GM12891 (cell line): ENCODE measurements at regions not wholly inside any gene's neighbourhood (a gene's known extent, or its start where the extent isn't known, plus 50 kb on each side); places are given as distances from the start of the nearest gene placed in this dataset.

Experiments
- POLR2A ChIP-seq: IDR thresholded peaks from 2 replicates; pipeline ENCODE4 v1.6.1; 2011; ENCODE audit warnings: low read depth, low read length, control low read depth
- POLR2AphosphoS5 ChIP-seq: IDR thresholded peaks from 2 replicates; pipeline ENCODE4 v1.6.1; 2011; ENCODE audit warnings: low read depth, low read length, control low read depth
- TAF1 ChIP-seq: IDR thresholded peaks from 2 replicates; pipeline ENCODE4 v1.6.1; 2011; ENCODE audit warnings: low read depth, low read length, control low read depth

DNA sequence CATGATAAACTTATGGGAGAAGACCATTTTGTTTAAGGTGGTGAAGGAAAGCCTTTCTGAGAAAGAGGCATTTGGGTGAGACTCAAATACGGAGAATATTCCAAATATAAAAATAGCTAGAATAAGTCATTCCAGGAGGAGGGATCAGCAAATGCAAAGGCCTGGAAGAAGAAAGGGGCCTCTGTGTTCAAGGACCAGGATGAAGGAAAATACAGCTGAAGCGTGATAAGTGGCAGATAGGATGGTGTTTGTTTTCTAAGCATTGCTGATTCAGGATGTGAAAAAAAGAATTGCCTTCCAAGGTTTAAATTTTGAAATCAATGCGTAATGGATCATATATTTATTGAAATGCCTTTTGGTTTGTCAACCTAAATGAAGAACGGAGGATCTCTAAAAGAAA is 59.4 kb upstream of the CAST start:
- TF ChIP-seq POLR2A (no peak), TAF1 (no peak), POLR2AphosphoS5 (no peak)
